HEK293 (cell line): ENCODE measurements at regions not wholly inside any gene's neighbourhood (a gene's known extent, or its start where the extent isn't known, plus 50 kb on each side); places are given as distances from the start of the nearest gene placed in this dataset.

Experiments
- CTCF ChIA-PET: fragments of 350-600 bp; formaldehyde crosslinking; extraction: SDS; loops from one replicate; lab custom pipeline; 2021; ENCODE audit warnings: antibody characterized with exemption; lab: Yijun Ruan, JAX
- POLR2A ChIA-PET: fragments of 300-600 bp; formaldehyde crosslinking; extraction: SDS; loops from one replicate; lab custom pipeline; 2020; ENCODE audit warnings: antibody characterized with exemption, inconsistent platforms; lab: Yijun Ruan, JAX
- H3K27ac ChIP-seq: fragments of 200-500 bp; sonication (Bioruptor generic); 2 replicates; pipeline ENCODE4 v1.5.1; 2014; ENCODE audit warnings: low read depth, low read length, control low read depth, inconsistent platforms; ENCODE audit errors: extremely low read depth
- H3K36me3 ChIP-seq, 2 experiments: fragments of 200-500 bp in 1 of 2; sonication (Bioruptor generic) in 1 of 2; 1 replicate in 1 of 2; 2 replicates in 1 of 2; pipeline ENCODE4 v1.5.1; 2014 to 2017; ENCODE audit warnings: inconsistent platforms in 2 of 2, low read length in 2 of 2; ENCODE audit not compliant: control insufficient read depth in 2 of 2, insufficient read depth in 1 of 2
- H3K4me1 ChIP-seq: fragments of 200-500 bp; sonication (Bioruptor generic); 2 replicates; pipeline ENCODE4 v1.5.1; 2014; ENCODE audit warnings: mild to moderate bottlenecking, low read length, inconsistent platforms; ENCODE audit not compliant: control insufficient read depth, insufficient read depth
- H3K4me3 ChIP-seq: 2 replicates; pipeline ENCODE4 v1.5.1; 2011; ENCODE audit warnings: low read depth, mild to moderate bottlenecking, control low read depth, low read length, moderate library complexity
- H3K9me3 ChIP-seq: fragments of 200-500 bp; sonication (Bioruptor generic); 2 replicates; pipeline ENCODE4 v1.5.1; 2014; ENCODE audit warnings: low read depth, low read length, inconsistent platforms; ENCODE audit not compliant: control insufficient read depth, insufficient read depth
- HOXC10 ChIP-seq: sonication (generic); formaldehyde crosslinking; IDR thresholded peaks from 2 replicates; pipeline ENCODE4 v1.8.1; 2023; ENCODE audit warnings: mild to moderate bottlenecking, missing genetic modification reagents
- SP7 ChIP-seq: fragments of 450-650 bp; formaldehyde crosslinking; IDR thresholded peaks from 2 replicates; pipeline ENCODE4 v1.5.1; 2016; ENCODE audit warnings: missing biosample characterization, missing genetic modification characterization
- YY2 ChIP-seq: fragments of 450-650 bp; formaldehyde crosslinking; IDR thresholded peaks from 2 replicates; pipeline ENCODE4 v1.5.1; 2016; ENCODE audit warnings: missing biosample characterization, missing genetic modification characterization
- ZBTB48 ChIP-seq: fragments of 450-650 bp; formaldehyde crosslinking; IDR thresholded peaks from 2 replicates; pipeline ENCODE4 v1.5.1; 2016; ENCODE audit warnings: missing biosample characterization, missing genetic modification characterization
- ZNF138 ChIP-seq: fragments of 450-650 bp; formaldehyde crosslinking; IDR thresholded peaks from 2 replicates; pipeline ENCODE4 v1.5.1; 2016; ENCODE audit warnings: missing biosample characterization, missing genetic modification characterization, borderline replicate concordance
- ZNF16 ChIP-seq: fragments of 450-650 bp; formaldehyde crosslinking; IDR thresholded peaks from 2 replicates; pipeline ENCODE4 v1.5.1; 2016; ENCODE audit warnings: low read depth, missing biosample characterization, missing genetic modification characterization
- ZNF175 ChIP-seq: fragments of 450-650 bp; formaldehyde crosslinking; IDR thresholded peaks from 2 replicates; pipeline ENCODE4 v1.5.1; 2016; ENCODE audit warnings: missing biosample characterization, missing genetic modification characterization
- ZNF221 ChIP-seq: fragments of 450-650 bp; formaldehyde crosslinking; IDR thresholded peaks from 2 replicates; pipeline ENCODE4 v1.5.1; 2017; ENCODE audit warnings: missing biosample characterization, missing genetic modification characterization, borderline replicate concordance
- ZNF223 ChIP-seq: fragments of 450-650 bp; formaldehyde crosslinking; IDR thresholded peaks from 2 replicates; pipeline ENCODE4 v1.5.1; 2016; ENCODE audit warnings: missing biosample characterization, missing genetic modification characterization
- ZNF23 ChIP-seq: fragments of 450-650 bp; formaldehyde crosslinking; IDR thresholded peaks from 2 replicates; pipeline ENCODE4 v1.5.1; 2016; ENCODE audit warnings: missing biosample characterization, missing genetic modification characterization, borderline replicate concordance
- ZNF24 ChIP-seq: fragments of 450-650 bp; formaldehyde crosslinking; IDR thresholded peaks from 2 replicates; pipeline ENCODE4 v1.5.1; 2016; ENCODE audit warnings: missing biosample characterization, missing genetic modification characterization
- ZNF292 ChIP-seq: fragments of 450-650 bp; formaldehyde crosslinking; IDR thresholded peaks from 2 replicates; pipeline ENCODE4 v1.5.1; 2016; ENCODE audit warnings: low read depth, missing biosample characterization, missing genetic modification characterization, borderline replicate concordance
- ZNF302 ChIP-seq: fragments of 450-650 bp; formaldehyde crosslinking; IDR thresholded peaks from 2 replicates; pipeline ENCODE4 v1.5.1; 2016; ENCODE audit warnings: missing biosample characterization, missing genetic modification characterization, low read depth
- ZNF423 ChIP-seq: fragments of 450-650 bp; formaldehyde crosslinking; IDR thresholded peaks from 2 replicates; pipeline ENCODE4 v1.5.1; 2016; ENCODE audit warnings: missing biosample characterization, missing genetic modification characterization
- ZNF426 ChIP-seq: fragments of 450-650 bp; formaldehyde crosslinking; IDR thresholded peaks from 2 replicates; pipeline ENCODE4 v1.5.1; 2017; ENCODE audit warnings: missing biosample characterization, missing genetic modification characterization, mild to moderate bottlenecking, inconsistent platforms, moderate library complexity
- ZNF624 ChIP-seq: fragments of 450-650 bp; formaldehyde crosslinking; IDR thresholded peaks from 2 replicates; pipeline ENCODE4 v1.5.1; 2017; ENCODE audit warnings: missing biosample characterization, missing genetic modification characterization
- TF ChIP-seq, protein P1 (sequence below): fragments of 450-650 bp; IDR thresholded peaks from 2 replicates; pipeline ENCODE4 v1.5.1; 2018; ENCODE audit warnings: missing biosample characterization, missing genetic modification characterization
- TF ChIP-seq, protein P2 (sequence below): fragments of 450-650 bp; formaldehyde crosslinking; IDR thresholded peaks from 2 replicates; pipeline ENCODE4 v1.5.1; 2016; ENCODE audit warnings: missing biosample characterization, missing genetic modification characterization
- TF ChIP-seq, protein P3 (sequence below): fragments of 450-650 bp; formaldehyde crosslinking; IDR thresholded peaks from 2 replicates; pipeline ENCODE4 v1.5.1; 2016; ENCODE audit warnings: missing biosample characterization, missing genetic modification characterization
- TF ChIP-seq, protein P4 (sequence below): fragments of 450-650 bp; formaldehyde crosslinking; IDR thresholded peaks from 2 replicates; pipeline ENCODE4 v1.5.1; 2016; ENCODE audit warnings: missing biosample characterization, missing genetic modification characterization

DNA sequence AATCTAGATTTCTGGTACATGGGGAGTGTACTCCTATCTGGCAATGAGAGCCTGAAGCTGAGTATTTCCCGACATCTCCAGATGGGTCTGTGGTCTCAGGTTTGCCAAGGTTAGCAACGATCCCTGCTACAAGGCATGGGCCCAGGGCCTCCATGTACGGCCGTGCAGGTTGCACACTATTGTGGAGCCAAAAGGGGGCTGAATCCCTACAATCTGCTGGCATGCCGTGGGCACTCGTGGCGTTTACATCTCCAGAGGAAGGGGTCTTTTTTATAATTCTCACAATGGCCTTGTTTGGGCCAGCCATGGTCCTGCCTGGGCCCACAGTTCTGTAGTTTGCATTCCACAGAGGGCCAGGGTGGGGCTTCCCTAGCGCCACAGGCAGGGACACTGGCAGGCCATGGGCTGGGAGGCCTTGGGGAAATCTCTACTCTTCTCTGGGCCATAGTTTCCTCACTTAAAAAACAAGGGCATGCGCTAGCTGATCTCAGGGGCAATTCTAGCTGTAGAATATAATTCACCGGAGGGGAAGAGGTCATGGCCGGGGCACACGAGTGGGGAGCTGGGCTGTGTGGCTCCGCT is 68.9 kb upstream of the TLE3 start:
- TF ChIP-seq ZNF221 (tag by site-specific recombination): no peak
- TF ChIP-seq, protein P1, sequence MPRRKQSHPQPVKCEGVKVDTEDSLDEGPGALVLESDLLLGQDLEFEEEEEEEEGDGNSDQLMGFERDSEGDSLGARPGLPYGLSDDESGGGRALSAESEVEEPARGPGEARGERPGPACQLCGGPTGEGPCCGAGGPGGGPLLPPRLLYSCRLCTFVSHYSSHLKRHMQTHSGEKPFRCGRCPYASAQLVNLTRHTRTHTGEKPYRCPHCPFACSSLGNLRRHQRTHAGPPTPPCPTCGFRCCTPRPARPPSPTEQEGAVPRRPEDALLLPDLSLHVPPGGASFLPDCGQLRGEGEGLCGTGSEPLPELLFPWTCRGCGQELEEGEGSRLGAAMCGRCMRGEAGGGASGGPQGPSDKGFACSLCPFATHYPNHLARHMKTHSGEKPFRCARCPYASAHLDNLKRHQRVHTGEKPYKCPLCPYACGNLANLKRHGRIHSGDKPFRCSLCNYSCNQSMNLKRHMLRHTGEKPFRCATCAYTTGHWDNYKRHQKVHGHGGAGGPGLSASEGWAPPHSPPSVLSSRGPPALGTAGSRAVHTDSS: no peak
- TF ChIP-seq, all 188 proteins: peak for 0
- Histone ChIP-seq H3K4me3 (no peak overlapping the region), H3K27ac (no peak overlapping the region), H3K4me1 (peaks cover 6% of the 10 kb centered on the region), H3K36me3 (no peaks in the 10 kb centered on the region), H3K9me3 (no peaks in the 10 kb centered on the region)
- ChIA-PET POLR2A (interaction anchor here (0.7 to 1.1 kb wide), 2 partner anchors 21 to 66 kb away, joined by 4 to 11 read pairs; no protein-coding TSS in a partner anchor), CTCF (interaction anchor here (0.6 to 1.2 kb wide), 2 partner anchors 15 to 30 kb away, joined by 3 to 4 read pairs; no protein-coding TSS in a partner anchor)

DNA sequence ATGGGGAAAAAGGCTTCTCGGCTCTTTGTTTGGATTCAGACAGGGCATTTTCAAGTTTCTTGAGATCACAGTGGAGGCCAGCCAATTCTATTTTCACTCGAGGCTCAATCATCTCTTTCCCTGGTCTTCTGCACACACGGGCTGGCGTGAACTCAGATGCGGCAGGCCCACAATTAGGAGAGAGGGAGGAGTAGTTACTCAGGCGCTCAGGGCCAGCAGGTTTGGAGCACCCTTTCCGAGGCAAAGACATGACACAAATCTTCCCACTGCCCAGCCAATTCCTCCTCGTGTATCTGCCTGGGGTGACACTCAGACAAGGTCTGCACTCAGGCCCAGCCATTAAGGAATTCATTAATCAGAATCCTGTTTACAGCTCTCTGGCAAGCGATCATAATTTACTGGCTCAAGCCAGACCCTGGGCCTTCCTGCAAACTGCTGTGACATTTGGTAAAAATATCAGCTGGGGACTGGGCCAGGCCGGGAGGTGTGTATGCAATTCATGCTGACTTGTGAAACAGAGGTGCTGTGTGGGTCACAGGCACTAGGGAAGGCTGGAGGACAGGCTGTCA is 68.1 kb upstream of the TLE3 start:
- no peak overlapping the region for H3K27ac ChIP-seq
- no peaks in the 10 kb centered on the region for H3K4me1 ChIP-seq
- POLR2A ChIA-PET: interaction anchor here (0.6 kb wide), 1 partner anchor 425 kb away, joined by 7 read pairs; no protein-coding TSS in a partner anchor
- TF ChIP-seq ZNF423 (tag by site-specific recombination) (no peak), ZNF302 (tag by site-specific recombination) (no peak), ZNF426 (tag by site-specific recombination) (no peak), ZNF24 (tag by site-specific recombination) (no peak), HOXC10 (CRISPR knock-in tag) (no peak)
- TF ChIP-seq, protein P2, sequence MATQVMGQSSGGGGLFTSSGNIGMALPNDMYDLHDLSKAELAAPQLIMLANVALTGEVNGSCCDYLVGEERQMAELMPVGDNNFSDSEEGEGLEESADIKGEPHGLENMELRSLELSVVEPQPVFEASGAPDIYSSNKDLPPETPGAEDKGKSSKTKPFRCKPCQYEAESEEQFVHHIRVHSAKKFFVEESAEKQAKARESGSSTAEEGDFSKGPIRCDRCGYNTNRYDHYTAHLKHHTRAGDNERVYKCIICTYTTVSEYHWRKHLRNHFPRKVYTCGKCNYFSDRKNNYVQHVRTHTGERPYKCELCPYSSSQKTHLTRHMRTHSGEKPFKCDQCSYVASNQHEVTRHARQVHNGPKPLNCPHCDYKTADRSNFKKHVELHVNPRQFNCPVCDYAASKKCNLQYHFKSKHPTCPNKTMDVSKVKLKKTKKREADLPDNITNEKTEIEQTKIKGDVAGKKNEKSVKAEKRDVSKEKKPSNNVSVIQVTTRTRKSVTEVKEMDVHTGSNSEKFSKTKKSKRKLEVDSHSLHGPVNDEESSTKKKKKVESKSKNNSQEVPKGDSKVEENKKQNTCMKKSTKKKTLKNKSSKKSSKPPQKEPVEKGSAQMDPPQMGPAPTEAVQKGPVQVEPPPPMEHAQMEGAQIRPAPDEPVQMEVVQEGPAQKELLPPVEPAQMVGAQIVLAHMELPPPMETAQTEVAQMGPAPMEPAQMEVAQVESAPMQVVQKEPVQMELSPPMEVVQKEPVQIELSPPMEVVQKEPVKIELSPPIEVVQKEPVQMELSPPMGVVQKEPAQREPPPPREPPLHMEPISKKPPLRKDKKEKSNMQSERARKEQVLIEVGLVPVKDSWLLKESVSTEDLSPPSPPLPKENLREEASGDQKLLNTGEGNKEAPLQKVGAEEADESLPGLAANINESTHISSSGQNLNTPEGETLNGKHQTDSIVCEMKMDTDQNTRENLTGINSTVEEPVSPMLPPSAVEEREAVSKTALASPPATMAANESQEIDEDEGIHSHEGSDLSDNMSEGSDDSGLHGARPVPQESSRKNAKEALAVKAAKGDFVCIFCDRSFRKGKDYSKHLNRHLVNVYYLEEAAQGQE (tag by site-specific recombination): no peak
- TF ChIP-seq, all 188 proteins: peak for 0
- no peaks in the 10 kb centered on the region for H3K36me3 ChIP-seq
- no peaks in the 10 kb centered on the region for H3K9me3 ChIP-seq
- CTCF ChIA-PET: no interaction called here
- H3K4me3 ChIP-seq: no peak overlapping the region

DNA sequence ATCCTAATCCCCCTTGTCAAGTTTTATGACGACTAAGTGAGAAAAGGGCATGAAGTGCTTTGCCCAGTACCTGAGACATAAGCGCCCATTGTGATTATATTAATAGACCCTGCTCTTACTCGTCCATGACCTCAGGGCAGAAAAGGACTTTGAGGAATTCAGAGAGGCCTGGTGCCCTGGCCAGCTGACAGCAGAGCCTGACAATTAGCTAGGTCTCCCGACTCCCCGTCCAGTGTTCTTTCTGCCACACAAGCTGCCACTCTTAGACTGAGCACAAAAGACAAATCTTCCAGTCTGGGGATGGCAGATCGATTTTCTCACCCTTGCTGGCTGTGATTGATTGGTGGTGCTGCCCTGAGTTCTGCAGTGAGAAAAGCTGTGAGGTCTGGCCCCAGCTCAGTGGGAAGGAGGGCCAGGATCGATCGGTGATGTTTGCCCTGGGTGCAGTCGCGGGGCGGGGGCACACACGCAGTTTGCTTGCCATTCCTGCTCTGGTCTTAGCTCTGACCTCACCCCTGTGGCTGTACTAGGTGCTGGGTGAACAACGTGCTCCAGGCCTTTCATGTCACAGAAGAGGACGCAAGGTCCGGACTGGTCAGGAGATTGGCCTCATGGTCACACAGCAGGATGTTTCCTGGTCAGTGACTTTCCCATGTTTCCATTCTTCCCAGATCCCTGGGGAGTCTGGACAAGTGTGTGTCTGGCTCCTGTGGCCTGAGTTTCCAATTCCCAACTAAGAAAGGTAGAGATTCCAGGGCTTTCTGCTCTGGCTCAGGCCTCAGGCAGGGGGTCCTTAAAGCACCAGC is 67.4 kb upstream of the TLE3 start:
- Histone ChIP-seq H3K4me1 (no peaks in the 10 kb centered on the region), H3K36me3 (no peaks in the 10 kb centered on the region), H3K27ac (no peak overlapping the region), H3K9me3 (no peaks in the 10 kb centered on the region), H3K4me3 (no peak overlapping the region)
- ChIA-PET CTCF (no interaction called here), POLR2A (interaction anchor here (0.6 to 1.0 kb wide), 2 partner anchors 67 to 426 kb away, joined by 3 to 7 read pairs; partner anchors contain the start of gene TLE3)
- TF ChIP-seq SP7 (tag by site-specific recombination): no peak
- TF ChIP-seq, protein P3, sequence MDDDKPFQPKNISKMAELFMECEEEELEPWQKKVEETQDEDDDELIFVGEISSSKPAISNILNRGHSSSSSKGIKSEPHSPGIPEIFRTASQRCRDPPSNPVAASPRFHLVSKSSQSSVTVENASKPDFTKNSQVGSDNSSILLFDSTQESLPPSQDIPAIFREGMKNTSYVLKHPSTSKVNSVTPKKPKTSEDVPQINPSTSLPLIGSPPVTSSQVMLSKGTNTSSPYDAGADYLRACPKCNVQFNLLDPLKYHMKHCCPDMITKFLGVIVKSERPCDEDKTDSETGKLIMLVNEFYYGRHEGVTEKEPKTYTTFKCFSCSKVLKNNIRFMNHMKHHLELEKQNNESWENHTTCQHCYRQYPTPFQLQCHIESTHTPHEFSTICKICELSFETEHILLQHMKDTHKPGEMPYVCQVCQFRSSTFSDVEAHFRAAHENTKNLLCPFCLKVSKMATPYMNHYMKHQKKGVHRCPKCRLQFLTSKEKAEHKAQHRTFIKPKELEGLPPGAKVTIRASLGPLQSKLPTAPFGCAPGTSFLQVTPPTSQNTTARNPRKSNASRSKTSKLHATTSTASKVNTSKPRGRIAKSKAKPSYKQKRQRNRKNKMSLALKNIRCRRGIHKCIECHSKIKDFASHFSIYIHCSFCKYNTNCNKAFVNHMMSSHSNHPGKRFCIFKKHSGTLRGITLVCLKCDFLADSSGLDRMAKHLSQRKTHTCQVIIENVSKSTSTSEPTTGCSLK (tag by site-specific recombination): no peak
- TF ChIP-seq, protein P4, sequence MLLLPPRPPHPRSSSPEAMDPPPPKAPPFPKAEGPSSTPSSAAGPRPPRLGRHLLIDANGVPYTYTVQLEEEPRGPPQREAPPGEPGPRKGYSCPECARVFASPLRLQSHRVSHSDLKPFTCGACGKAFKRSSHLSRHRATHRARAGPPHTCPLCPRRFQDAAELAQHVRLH (tag by site-specific recombination): no peak
- TF ChIP-seq ZNF138 (tag by site-specific recombination): no peak
- TF ChIP-seq ZNF624 (tag by site-specific recombination): no peak
- no peak for TF ChIP-seq ZBTB48
- TF ChIP-seq YY2 (tag by site-specific recombination): no peak
- no peak for TF ChIP-seq ZNF223 (tag by site-specific recombination)
- TF ChIP-seq ZNF175 (tag by site-specific recombination): no peak
- TF ChIP-seq ZNF292 (tag by site-specific recombination): no peak
- TF ChIP-seq ZNF23 (tag by site-specific recombination): no peak
- TF ChIP-seq ZNF16 (tag by site-specific recombination): no peak
